ENCODE measurements at regions not wholly inside any gene's neighbourhood (a gene's known extent, or its start where the extent isn't known, plus 50 kb on each side); places are given as distances from the start of the nearest gene placed in this dataset.

DNA sequence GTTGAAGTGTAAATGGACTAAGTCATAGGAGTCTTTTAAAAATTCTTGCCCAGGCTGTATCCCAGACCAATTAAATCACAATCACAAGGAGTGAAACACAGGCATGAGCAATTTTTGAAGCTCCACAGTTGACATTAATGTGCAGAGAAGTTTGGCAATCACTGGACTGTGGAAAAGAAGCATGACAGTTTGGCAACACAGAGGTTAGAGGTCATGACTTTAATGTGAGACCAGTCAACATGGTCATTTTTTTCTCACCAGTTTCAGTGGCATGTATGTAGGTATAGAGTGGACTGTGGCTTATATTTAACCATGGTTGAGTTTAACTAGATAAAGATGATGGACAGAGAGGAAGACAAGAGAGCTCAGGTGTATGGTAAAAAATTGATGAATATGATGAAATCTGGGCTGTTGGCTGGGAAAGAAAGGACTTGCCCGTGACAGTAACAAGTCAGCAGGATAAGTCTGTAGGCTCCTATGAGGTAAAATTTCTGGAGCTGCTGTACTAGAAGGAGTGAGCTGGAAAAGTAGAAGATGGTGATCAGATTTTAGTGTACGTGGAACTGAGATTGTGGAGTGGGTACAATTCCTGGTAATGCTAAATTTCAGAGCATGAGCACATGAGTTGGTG is 432.2 kb upstream of the GHITM start:
- TF ChIP-seq EP300 (IDR thresholded peaks at IDR 0.05): no peak
- TF ChIP-seq CTCF (IDR thresholded peaks at IDR 0.05): no peak
